NCI-H128 (cell line): ENCODE measurements at regions not wholly inside any gene's neighbourhood (a gene's known extent, or its start where the extent isn't known, plus 50 kb on each side); places are given as distances from the start of the nearest gene placed in this dataset.

ENCODE experiments used
- DNase-seq: peaks from one replicate; lab custom pipeline; 2025; ENCODE audit not compliant: unreplicated experiment; lab: John Stamatoyannopoulos, UW

GRCh38 chr2:5502385-5502784 is 189.8 kb upstream of the SOX11 start:
- DNase-seq, result no peak

- DNase-seq, result no peak
Measured at GRCh38 chr2:5504756-5505155, 187.4 kb upstream of the SOX11 start.

GRCh38 chr2:5507367-5507766 is 184.8 kb upstream of the SOX11 start:
- no peak for DNase-seq

GRCh38 chr2:5509362-5509761 is 182.8 kb upstream of the SOX11 start:
- no peak for DNase-seq

- DNase-seq, result no peak
Measured at GRCh38 chr2:5510082-5510481, 182.1 kb upstream of the SOX11 start.

- DNase-seq, result no peak
Measured at GRCh38 chr2:5515693-5516092, 176.5 kb upstream of the SOX11 start.

GRCh38 chr2:5519286-5519685 is 172.9 kb upstream of the SOX11 start:
- DNase-seq, result no peak

GRCh38 chr2:5520463-5520972 is 171.7 kb upstream of the SOX11 start:
- DNase-seq, result no peak

GRCh38 chr2:5521461-5521860 is 170.7 kb upstream of the SOX11 start:
- no peak for DNase-seq

- DNase-seq, result no peak
Measured at GRCh38 chr2:5524551-5524950, 167.6 kb upstream of the SOX11 start.

- DNase-seq, result no peak
Measured at GRCh38 chr2:5528706-5529105, 163.5 kb upstream of the SOX11 start.

GRCh38 chr2:5530011-5530696 is 162.0 kb upstream of the SOX11 start:
- no peak for DNase-seq

- no peak for DNase-seq
Measured at GRCh38 chr2:5535301-5535700, 156.9 kb upstream of the SOX11 start.

- DNase-seq, result no peak
Measured at GRCh38 chr2:5537180-5537688, 154.9 kb upstream of the SOX11 start.

- DNase-seq, result no peak
Measured at GRCh38 chr2:5538313-5538712, 153.9 kb upstream of the SOX11 start.

GRCh38 chr2:5538772-5539171 is 153.4 kb upstream of the SOX11 start:
- no peak for DNase-seq

GRCh38 chr2:5539282-5540165 is 152.7 kb upstream of the SOX11 start:
- no peak for DNase-seq

- no peak for DNase-seq
Measured at GRCh38 chr2:5540856-5541255, 151.3 kb upstream of the SOX11 start.

GRCh38 chr2:5544205-5544786 is 147.9 kb upstream of the SOX11 start:
- DNase-seq, result no peak

- DNase-seq, result no peak
Measured at GRCh38 chr2:5546181-5546580, 146.0 kb upstream of the SOX11 start.

GRCh38 chr2:5548991-5549715 is 143.0 kb upstream of the SOX11 start:
- DNase-seq, result no peak
